Colonic mucosa (tissue), 4 donors: ENCODE measurements at regions not wholly inside any gene's neighbourhood (a gene's known extent, or its start where the extent isn't known, plus 50 kb on each side); places are given as distances from the start of the nearest gene placed in this dataset.

Experiments
- DNase-seq: peaks from one replicate; pipeline ENCODE4 v3.0.0-alpha.2; 2020
- H3K27ac ChIP-seq: fragments of 200-600 bp; one replicate; pipeline ENCODE4 v1.8.0; 2021
- H3K27me3 ChIP-seq: fragments of 200-600 bp; one replicate; pipeline ENCODE4 v1.8.0; 2021
- H3K36me3 ChIP-seq: fragments of 200-600 bp; one replicate; pipeline ENCODE4 v1.8.0; 2021
- H3K4me1 ChIP-seq: fragments of 200-600 bp; one replicate; pipeline ENCODE4 v1.8.0; 2021; ENCODE audit warnings: mild to moderate bottlenecking
- H3K4me3 ChIP-seq: fragments of 200-600 bp; one replicate; pipeline ENCODE4 v1.8.0; 2021
- H3K9ac ChIP-seq, 2 donors: one replicate each; pipeline ENCODE4 v1.7.0; 2013; ENCODE audit warnings: control low read depth in 2 of 2, low read depth in 2 of 2, low read length in 2 of 2
- H3K9me3 ChIP-seq: fragments of 200-600 bp; one replicate; pipeline ENCODE4 v1.8.0; 2021
- intact Hi-C: fragments of 100-400 bp; cut with DNase I; formaldehyde crosslinking; loops from one replicate; pipeline ENCODE4 v1.14.1; 2022
- TF ChIP-seq, protein P1 (sequence below): fragments of 200-600 bp; IDR thresholded peaks from one replicate; pipeline ENCODE4 v1.8.0; 2022; ENCODE audit warnings: antibody characterized with exemption, mild to moderate bottlenecking
- donor health status: healthy.
- donor health status: DM: no; HTN: no; CAD: no.
- donor health status: DM: no; HTN: no; CAD: no.

DNA sequence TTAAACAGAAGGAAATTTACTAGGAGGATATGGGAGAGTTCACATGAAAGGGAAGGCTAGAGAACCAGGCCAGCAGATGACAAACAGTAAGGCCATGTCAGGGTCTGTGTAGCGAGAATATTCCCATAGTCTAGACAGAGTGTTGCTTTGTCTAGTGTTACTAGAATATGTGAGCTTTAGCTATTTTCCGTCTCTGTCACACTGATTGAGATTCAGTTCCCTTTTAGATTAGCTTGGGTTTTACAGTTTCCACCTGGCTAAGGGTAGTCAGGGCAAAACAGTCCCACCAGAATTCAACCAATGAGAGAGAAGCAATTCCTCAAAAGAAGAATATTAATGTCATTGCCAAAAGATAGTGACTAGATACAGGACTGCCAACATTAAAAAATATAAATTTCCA lies 82.8 kb upstream of the MDM1 start:
- Histone ChIP-seq H3K27ac (no peak overlapping the region), H3K4me3 (no peak overlapping the region), H3K36me3 (no peaks in the 10 kb centered on the region)

DNA sequence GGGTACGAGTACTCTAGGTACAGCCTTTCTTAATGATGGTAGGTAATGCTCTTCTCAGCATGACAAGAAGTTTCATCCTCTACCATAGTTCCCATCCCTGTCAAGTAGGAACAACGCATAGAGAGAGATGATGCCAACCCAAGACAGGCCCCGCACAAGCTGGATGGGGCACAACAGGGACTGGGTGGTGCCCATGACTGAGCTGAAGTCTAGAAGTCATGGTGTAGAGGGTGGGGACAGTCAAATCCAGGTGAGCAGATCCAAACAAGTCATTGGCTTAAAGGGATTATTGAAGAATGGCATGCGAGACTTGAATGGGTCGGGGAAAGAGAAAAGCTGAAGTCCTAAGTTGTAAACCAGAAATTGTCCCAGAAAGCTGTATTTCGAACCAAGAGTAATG lies 84.2 kb upstream of the MDM1 start:
- Histone ChIP-seq H3K9ac (no peak overlapping the region), H3K27ac (no peak overlapping the region), H3K36me3 (no peaks in the 10 kb centered on the region), H3K4me3 (no peak overlapping the region), H3K9me3 (no peaks in the 10 kb centered on the region), H3K4me1 (peaks cover 8% of the 10 kb centered on the region), H3K27me3 (no peaks in the 10 kb centered on the region)
- DNase-seq = no peak
- intact Hi-C loops = no loop called here
- TF ChIP-seq, protein P1, sequence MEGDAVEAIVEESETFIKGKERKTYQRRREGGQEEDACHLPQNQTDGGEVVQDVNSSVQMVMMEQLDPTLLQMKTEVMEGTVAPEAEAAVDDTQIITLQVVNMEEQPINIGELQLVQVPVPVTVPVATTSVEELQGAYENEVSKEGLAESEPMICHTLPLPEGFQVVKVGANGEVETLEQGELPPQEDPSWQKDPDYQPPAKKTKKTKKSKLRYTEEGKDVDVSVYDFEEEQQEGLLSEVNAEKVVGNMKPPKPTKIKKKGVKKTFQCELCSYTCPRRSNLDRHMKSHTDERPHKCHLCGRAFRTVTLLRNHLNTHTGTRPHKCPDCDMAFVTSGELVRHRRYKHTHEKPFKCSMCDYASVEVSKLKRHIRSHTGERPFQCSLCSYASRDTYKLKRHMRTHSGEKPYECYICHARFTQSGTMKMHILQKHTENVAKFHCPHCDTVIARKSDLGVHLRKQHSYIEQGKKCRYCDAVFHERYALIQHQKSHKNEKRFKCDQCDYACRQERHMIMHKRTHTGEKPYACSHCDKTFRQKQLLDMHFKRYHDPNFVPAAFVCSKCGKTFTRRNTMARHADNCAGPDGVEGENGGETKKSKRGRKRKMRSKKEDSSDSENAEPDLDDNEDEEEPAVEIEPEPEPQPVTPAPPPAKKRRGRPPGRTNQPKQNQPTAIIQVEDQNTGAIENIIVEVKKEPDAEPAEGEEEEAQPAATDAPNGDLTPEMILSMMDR = no peak

More for the DNA sequence above, 82.8 kb upstream of the MDM1 start:
- Histone ChIP-seq H3K9ac (no peak overlapping the region), H3K27me3 (no peaks in the 10 kb centered on the region), H3K9me3 (no peaks in the 10 kb centered on the region), H3K4me1 (no peaks in the 10 kb centered on the region)
- TF ChIP-seq, protein P1 = no peak
- DNase-seq = no peak
- intact Hi-C loops = no loop called here

DNA sequence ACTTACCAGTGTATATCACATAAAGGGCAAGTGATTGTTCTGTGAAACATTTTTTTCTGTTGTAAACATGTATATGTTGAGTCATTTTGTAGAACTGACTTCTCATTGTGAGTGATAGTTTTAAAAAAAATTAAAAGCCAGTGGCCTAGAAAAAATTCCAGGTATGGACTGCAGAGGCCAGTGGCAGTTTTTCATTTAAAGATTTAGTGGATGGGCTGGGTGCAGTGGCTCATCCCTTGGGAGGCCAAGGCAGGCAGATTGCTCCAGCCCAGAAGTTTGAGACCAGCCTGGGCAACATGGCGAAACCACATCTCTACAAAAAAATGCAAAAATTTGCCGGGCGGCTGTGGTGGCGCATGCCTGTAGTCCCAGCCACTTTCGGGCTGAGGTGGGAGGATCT lies 84.7 kb upstream of the MDM1 start:
- H3K27me3 ChIP-seq = no peaks in the 10 kb centered on the region
- H3K36me3 ChIP-seq = no peaks in the 10 kb centered on the region
- H3K9me3 ChIP-seq = no peaks in the 10 kb centered on the region
- H3K4me3 ChIP-seq = no peak overlapping the region
- intact Hi-C loops = no loop called here
- TF ChIP-seq, protein P1 = no peak
- H3K27ac ChIP-seq = no peak overlapping the region
- DNase-seq = no peak
- no peak overlapping the region for H3K9ac ChIP-seq
- peaks cover 8% of the 10 kb centered on the region for H3K4me1 ChIP-seq

DNA sequence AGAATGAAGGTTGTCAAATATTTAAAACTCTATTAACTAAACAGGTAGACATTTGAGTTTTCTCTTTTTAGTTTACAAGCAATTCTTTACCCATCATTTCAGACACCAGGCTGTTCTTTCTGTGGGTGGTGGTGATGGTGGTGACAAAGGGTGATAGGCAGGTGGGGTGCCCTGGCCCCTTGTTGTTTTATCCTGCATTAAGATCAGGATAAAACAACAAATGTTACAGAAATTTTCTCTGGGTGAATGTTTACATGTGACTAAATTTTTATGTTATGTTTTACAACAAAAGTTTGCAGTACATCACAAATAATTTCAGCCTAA lies 85.9 kb upstream of the MDM1 start:
- Histone ChIP-seq H3K27ac (no peak overlapping the region), H3K9ac (no peak overlapping the region), H3K4me3 (no peak overlapping the region), H3K27me3 (no peaks in the 10 kb centered on the region), H3K9me3 (no peaks in the 10 kb centered on the region), H3K36me3 (no peaks in the 10 kb centered on the region), H3K4me1 (peaks cover 8% of the 10 kb centered on the region)
- intact Hi-C loops = no loop called here
- no peak for DNase-seq
- TF ChIP-seq, protein P1 = no peak

DNA sequence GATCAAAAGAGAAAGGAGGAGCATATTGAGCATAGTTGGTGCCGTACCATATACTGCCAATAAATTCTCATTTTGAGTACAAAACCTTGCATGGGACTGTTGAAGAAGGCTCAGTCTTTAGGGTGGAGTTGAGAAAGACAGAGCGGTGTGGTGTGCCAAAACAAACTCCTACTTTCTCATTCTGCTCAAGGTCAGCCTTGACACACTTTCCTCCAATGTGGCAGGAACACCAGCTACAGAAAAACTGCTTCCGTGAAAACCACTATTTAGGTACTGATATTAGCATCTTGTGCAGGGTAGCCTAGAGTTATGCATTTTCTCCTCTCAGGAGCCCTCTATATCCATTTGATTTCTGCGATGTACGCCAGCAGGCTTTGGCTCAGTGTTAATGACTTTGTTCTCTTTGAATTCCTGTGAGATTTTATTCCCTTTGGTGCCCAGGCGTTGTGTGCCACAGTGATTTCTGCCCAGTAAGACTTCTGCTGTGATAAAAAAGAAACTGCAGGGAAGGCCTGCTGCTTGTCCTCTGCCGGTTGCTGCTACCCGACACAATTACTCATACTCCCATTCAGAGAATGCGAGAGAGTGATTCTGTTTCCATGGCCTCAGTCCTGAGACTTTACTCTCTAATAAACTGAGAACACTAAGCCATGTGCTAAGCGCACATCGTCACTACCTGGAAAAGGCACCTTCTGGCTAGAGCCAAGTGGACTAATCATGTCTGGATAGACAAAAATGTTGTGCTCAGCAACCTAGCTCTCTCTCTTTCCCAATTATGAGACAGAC lies 88.3 kb upstream of the MDM1 start:
- no peak overlapping the region for H3K4me3 ChIP-seq
- H3K36me3 ChIP-seq = no peaks in the 10 kb centered on the region
- intact Hi-C loops = no loop called here
- H3K27ac ChIP-seq = peak overlapping the region; percentile 64
- H3K9me3 ChIP-seq = no peaks in the 10 kb centered on the region
- peak; percentile 49 for DNase-seq
- H3K9ac ChIP-seq = peak overlapping the region in 1 of 2 donors; percentile 27
- peaks cover 8% of the 10 kb centered on the region for H3K4me1 ChIP-seq
- H3K27me3 ChIP-seq = no peaks in the 10 kb centered on the region
- TF ChIP-seq, protein P1 = no peak
